HEK293T (cell line): ENCODE measurements at regions not wholly inside any gene's neighbourhood (a gene's known extent, or its start where the extent isn't known, plus 50 kb on each side); places are given as distances from the start of the nearest gene placed in this dataset.

ENCODE experiments used
- CTCF ChIA-PET: fragments of 350-600 bp; formaldehyde crosslinking; extraction: SDS; loops from one replicate; lab custom pipeline; 2021; ENCODE audit warnings: antibody characterized with exemption, inconsistent platforms; lab: Yijun Ruan, JAX
- POLR2A ChIA-PET: fragments of 350-600 bp; formaldehyde crosslinking; extraction: SDS; loops from one replicate; lab custom pipeline; 2020; ENCODE audit warnings: antibody characterized with exemption, inconsistent platforms; lab: Yijun Ruan, JAX
- DNase-seq: peaks from one replicate; pipeline ENCODE4 v3.0.0; 2012; ENCODE audit warnings: mixed read lengths; ENCODE audit errors: extremely low spot score
- ARNT ChIP-seq: fragments of 450-650 bp; IDR thresholded peaks from 2 replicates; pipeline ENCODE4 v1.6.1; 2017; ENCODE audit warnings: mild to moderate bottlenecking
- BHLHE40 ChIP-seq: fragments of 450-650 bp; IDR thresholded peaks from 2 replicates; pipeline ENCODE4 v1.6.1; 2016; ENCODE audit warnings: mild to moderate bottlenecking, moderate library complexity, borderline replicate concordance
- CTBP1 ChIP-seq: fragments of 450-650 bp; IDR thresholded peaks from 2 replicates; pipeline ENCODE4 v1.6.1; 2016; ENCODE audit warnings: borderline replicate concordance
- ELF4 ChIP-seq: fragments of 450-650 bp; IDR thresholded peaks from 2 replicates; pipeline ENCODE4 v1.6.1; 2017; ENCODE audit warnings: antibody characterized with exemption
- FOXA1 ChIP-seq: fragments of 450-650 bp; IDR thresholded peaks from 2 replicates; pipeline ENCODE4 v1.6.1; 2016; ENCODE audit warnings: mild to moderate bottlenecking
- FOXK2 ChIP-seq: fragments of 450-650 bp; IDR thresholded peaks from 2 replicates; pipeline ENCODE4 v1.6.1; 2016; ENCODE audit warnings: mild to moderate bottlenecking
- FOXM1 ChIP-seq: fragments of 450-650 bp; IDR thresholded peaks from 2 replicates; pipeline ENCODE4 v1.6.1; 2017; ENCODE audit warnings: mild to moderate bottlenecking, borderline replicate concordance
- HDGF ChIP-seq: fragments of 450-650 bp; IDR thresholded peaks from 2 replicates; pipeline ENCODE4 v1.6.1; 2017; ENCODE audit warnings: antibody characterized with exemption, borderline replicate concordance
- L3MBTL2 ChIP-seq: fragments of 450-650 bp; conservative IDR thresholded peaks from 2 replicates; pipeline ENCODE4 v1.6.1; 2016; ENCODE audit warnings: mild to moderate bottlenecking
- LEF1 ChIP-seq: fragments of 450-650 bp; IDR thresholded peaks from 2 replicates; pipeline ENCODE4 v1.6.1; 2017; ENCODE audit warnings: mild to moderate bottlenecking, borderline replicate concordance
- NFRKB ChIP-seq: fragments of 450-650 bp; IDR thresholded peaks from 2 replicates; pipeline ENCODE4 v1.6.1; 2016; ENCODE audit warnings: mild to moderate bottlenecking, moderate library complexity
- SP1 ChIP-seq: fragments of 450-650 bp; IDR thresholded peaks from 2 replicates; pipeline ENCODE4 v1.6.1; 2017
- SUZ12 ChIP-seq: fragments of 450-650 bp; IDR thresholded peaks from 2 replicates; pipeline ENCODE4 v1.6.1; 2016; ENCODE audit warnings: mild to moderate bottlenecking
- TARDBP ChIP-seq: fragments of 450-650 bp; IDR thresholded peaks from 2 replicates; pipeline ENCODE4 v1.6.1; 2016
- ZNF384 ChIP-seq: fragments of 450-650 bp; IDR thresholded peaks from 2 replicates; pipeline ENCODE4 v1.6.1; 2016
- TF ChIP-seq, protein P1 (sequence below): fragments of 450-650 bp; IDR thresholded peaks from 2 replicates; pipeline ENCODE4 v1.6.1; 2016

DNA sequence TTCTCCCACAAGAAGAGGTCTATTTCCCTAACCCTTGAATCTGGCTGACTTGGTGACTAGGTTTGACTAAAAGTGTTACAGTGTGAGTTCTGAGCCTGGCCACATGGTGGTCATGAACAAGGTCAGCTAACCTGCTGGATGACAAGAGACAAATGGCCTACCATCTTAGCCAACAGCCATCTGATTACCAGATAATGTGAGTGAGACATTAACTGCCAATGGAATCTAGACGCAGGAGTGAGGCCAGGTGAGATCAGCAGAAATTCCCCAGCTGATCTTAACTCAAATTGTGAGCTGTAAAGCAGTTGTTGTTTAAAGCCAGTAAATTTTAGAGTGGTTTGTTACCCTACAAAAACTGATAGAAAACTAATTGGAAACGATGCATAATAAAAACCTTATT lies 320.0 kb downstream of the BRINP2 start:
- TF ChIP-seq FOXK2: no peak
- no peak for TF ChIP-seq L3MBTL2
- no peak for TF ChIP-seq NFRKB
- TF ChIP-seq ARNT: no peak
- no peak for TF ChIP-seq SUZ12
- DNase-seq: no peak
- CTCF ChIA-PET: no interaction called here
- POLR2A ChIA-PET: no interaction called here

DNA sequence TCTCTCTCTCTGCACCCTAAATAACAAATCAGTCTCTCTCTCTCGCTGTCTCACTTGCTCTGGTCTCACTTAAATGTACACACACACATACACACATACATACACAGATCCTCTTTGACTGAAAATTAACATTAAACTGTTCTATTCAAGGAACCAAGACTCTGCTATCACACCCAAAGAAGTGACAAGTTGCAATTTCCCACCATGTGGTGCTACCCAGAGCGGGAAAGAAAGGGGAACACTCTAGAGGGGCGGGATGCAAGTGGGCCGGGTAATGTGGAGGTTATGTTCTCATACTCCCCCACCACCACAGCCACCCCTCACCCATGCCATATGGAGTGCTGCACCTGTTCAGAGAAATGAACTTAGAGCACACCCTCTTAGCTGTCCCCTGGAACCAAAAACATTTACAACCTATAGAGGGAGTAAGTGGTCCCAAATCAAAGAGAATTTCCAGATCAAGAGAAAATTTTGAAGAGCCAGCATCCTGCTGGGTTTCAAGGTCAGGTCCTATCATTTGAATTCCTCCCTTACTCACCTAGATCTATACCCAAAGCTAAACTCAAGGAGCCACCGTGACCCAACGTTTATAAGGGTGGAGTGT lies 319.4 kb downstream of the BRINP2 start:
- DNase-seq: no peak
- ChIA-PET POLR2A (no interaction called here), CTCF (no interaction called here)
- no peak for TF ChIP-seq FOXA1
- TF ChIP-seq L3MBTL2: no peak
- no peak for TF ChIP-seq FOXM1
- no peak for TF ChIP-seq ELF4
- no peak for TF ChIP-seq BHLHE40
- no peak for TF ChIP-seq SP1
- no peak for TF ChIP-seq ZNF384
- TF ChIP-seq NFRKB: no peak

DNA sequence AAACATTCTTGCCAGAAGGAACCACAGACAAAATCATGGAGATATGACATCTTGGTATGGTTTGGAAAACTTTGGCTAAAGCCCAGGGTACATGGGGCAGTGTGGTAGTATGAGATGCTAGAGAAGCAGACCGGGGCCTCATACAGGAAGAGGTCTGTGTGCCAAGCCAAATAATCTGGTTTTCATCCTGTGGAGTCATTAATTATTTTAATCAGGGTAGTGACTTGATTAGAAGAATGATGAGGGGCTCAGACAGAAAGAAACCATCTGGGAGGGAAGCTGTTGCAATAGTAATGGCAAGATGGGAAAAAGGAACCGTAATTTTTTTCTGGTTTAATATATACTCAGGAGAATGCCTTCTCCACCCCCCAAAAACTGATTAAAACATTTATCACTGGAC lies 318.0 kb downstream of the BRINP2 start:
- ChIA-PET CTCF (interaction anchor here (0.6 kb wide), 1 partner anchor 223 kb away, joined by 3 read pairs; no protein-coding TSS in a partner anchor), POLR2A (no interaction called here)
- DNase-seq: no peak
- TF ChIP-seq SP1 (no peak), ELF4 (no peak), TARDBP (no peak), FOXM1 (no peak), LEF1 (no peak), BHLHE40 (no peak), FOXA1 (no peak), ARNT (no peak)
- TF ChIP-seq, protein P1, sequence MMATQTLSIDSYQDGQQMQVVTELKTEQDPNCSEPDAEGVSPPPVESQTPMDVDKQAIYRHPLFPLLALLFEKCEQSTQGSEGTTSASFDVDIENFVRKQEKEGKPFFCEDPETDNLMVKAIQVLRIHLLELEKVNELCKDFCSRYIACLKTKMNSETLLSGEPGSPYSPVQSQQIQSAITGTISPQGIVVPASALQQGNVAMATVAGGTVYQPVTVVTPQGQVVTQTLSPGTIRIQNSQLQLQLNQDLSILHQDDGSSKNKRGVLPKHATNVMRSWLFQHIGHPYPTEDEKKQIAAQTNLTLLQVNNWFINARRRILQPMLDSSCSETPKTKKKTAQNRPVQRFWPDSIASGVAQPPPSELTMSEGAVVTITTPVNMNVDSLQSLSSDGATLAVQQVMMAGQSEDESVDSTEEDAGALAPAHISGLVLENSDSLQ: no peak

DNA sequence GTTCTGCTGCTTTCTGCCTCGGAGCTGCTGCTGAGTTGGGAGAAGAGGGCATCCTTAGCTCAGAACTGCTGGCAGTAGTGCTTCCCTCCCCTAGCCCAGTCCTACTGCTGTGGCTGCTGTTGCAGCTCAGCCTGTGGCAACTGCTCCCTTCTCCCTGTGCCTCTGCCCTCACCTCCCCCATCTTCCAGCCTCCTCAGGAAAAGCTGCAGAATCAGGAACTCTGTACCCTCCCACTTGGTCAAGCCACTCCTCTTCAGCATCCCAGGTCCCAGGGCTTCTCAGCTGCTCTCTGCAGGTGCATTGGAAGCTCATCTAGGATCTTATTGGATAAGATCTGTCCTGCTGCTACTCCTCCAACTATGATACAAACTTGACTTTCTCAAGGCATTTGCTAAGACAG lies 316.7 kb downstream of the BRINP2 start:
- no peak for DNase-seq
- ChIA-PET CTCF (no interaction called here), POLR2A (no interaction called here)
- TF ChIP-seq L3MBTL2 (no peak), SP1 (no peak), ELF4 (no peak), FOXM1 (no peak), NFRKB (no peak), FOXA1 (no peak), HDGF (no peak), SUZ12 (no peak), TARDBP (no peak), BHLHE40 (no peak), FOXK2 (no peak), ARNT (no peak), LEF1 (no peak), CTBP1 (no peak)
- TF ChIP-seq, protein P1: no peak

DNA sequence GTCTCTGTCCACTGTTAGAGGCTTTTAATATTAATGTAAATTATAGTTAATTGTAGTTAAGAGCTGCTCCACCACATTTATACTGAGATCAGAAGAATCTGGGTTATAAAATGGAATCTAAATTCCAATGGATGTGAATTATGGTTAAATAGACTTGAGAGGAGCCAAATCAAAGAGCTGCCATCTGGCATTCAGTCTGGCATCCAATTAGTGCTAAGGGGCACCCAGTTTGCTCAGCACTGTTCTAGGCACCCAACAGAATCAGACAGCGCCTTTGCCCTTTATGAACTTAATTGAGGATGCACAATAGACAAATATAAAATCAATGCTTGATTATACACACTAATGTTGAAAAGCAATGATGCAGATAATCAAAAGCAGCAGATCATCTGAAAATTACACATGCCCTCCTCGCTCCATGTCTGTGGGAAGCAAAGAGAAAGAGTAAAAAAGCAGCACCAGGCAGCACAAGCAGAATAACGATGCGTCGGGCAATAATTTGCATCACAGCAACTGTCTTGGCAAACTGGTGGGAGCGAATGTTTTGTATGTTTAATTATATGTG lies 310.1 kb downstream of the BRINP2 start:
- DNase-seq: no peak
- ChIA-PET CTCF (no interaction called here), POLR2A (no interaction called here)
- TF ChIP-seq, protein P1: no peak
- TF ChIP-seq L3MBTL2: no peak
- no peak for TF ChIP-seq BHLHE40
- no peak for TF ChIP-seq FOXA1
- TF ChIP-seq ELF4: no peak
- TF ChIP-seq CTBP1: no peak
- no peak for TF ChIP-seq TARDBP
- no peak for TF ChIP-seq SUZ12
- no peak for TF ChIP-seq LEF1
- TF ChIP-seq ARNT: no peak
- no peak for TF ChIP-seq ZNF384
- no peak for TF ChIP-seq FOXK2
- no peak for TF ChIP-seq SP1
- TF ChIP-seq HDGF: no peak
- no peak for TF ChIP-seq FOXM1
- no peak for TF ChIP-seq NFRKB

DNA sequence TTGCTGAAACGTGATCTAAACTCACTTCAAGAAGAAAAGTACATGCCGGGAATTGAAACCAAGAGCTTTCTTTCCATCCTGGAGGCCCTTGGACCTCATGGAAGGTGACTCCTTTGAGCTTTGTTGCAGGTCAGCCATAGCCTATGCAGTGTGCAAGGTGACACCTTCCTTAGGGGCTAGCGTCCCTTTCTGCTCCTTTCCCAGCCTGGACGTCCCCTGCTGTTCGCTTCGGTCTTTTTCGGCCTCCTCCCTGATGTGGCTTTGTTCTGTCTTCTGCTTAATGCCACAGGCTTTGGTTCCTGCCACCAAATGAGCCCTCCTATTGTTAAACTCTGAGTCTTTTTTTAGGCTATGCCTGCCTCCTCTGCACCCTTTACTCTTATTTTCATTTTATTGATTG lies 308.8 kb downstream of the BRINP2 start:
- POLR2A ChIA-PET: no interaction called here
- no peak for DNase-seq
- TF ChIP-seq ELF4: no peak
- no peak for TF ChIP-seq FOXK2
- TF ChIP-seq NFRKB: no peak
- TF ChIP-seq HDGF: no peak
- no peak for TF ChIP-seq LEF1
- TF ChIP-seq BHLHE40: no peak
- TF ChIP-seq, protein P1: no peak
- TF ChIP-seq L3MBTL2: no peak
- TF ChIP-seq ZNF384: no peak
- no peak for TF ChIP-seq ARNT
- TF ChIP-seq TARDBP: no peak
- no peak for TF ChIP-seq SUZ12
- no peak for TF ChIP-seq FOXM1
- CTCF ChIA-PET: interaction anchor here (0.5 kb wide), 1 partner anchor 69 kb away, joined by 3 read pairs; no protein-coding TSS in a partner anchor
